Left ventricle myocardium inferior (tissue), 1 donor: ENCODE measurements at regions not wholly inside any gene's neighbourhood (a gene's known extent, or its start where the extent isn't known, plus 50 kb on each side); places are given as distances from the start of the nearest gene placed in this dataset.

Source experiments
- DNase-seq: peaks from one replicate; pipeline ENCODE4 v3.0.0-alpha.2; 2020
- H3K27ac ChIP-seq: fragments of 200-600 bp; replicated peaks from 2 replicates; pipeline ENCODE4 v1.8.0; 2021
- H3K27me3 ChIP-seq: fragments of 200-600 bp; 2 replicates; pipeline ENCODE4 v1.8.0; 2021; ENCODE audit warnings: low read depth
- H3K36me3 ChIP-seq: fragments of 200-600 bp; 2 replicates; pipeline ENCODE4 v1.8.0; 2021
- H3K4me1 ChIP-seq: fragments of 200-600 bp; 2 replicates; pipeline ENCODE4 v1.8.0; 2021
- H3K4me3 ChIP-seq: fragments of 200-600 bp; 2 replicates; pipeline ENCODE4 v1.8.0; 2021; ENCODE audit warnings: mild to moderate bottlenecking, moderate library complexity
- H3K9me3 ChIP-seq: fragments of 200-600 bp; replicated peaks from 2 replicates; pipeline ENCODE4 v1.8.0; 2021
- intact Hi-C: fragments of 100-400 bp; cut with micrococcal nuclease; formaldehyde crosslinking; loops from one replicate; pipeline ENCODE4 v1.11.0; 2022
- TF ChIP-seq, protein P1 (sequence below): fragments of 200-600 bp; IDR thresholded peaks from 2 replicates; pipeline ENCODE4 v1.8.0; 2021; ENCODE audit warnings: antibody characterized with exemption, mild to moderate bottlenecking, borderline replicate concordance
- donor health status: DM: no; HTN: yes; CAD: no; lungs with severe emphysema.

DNA sequence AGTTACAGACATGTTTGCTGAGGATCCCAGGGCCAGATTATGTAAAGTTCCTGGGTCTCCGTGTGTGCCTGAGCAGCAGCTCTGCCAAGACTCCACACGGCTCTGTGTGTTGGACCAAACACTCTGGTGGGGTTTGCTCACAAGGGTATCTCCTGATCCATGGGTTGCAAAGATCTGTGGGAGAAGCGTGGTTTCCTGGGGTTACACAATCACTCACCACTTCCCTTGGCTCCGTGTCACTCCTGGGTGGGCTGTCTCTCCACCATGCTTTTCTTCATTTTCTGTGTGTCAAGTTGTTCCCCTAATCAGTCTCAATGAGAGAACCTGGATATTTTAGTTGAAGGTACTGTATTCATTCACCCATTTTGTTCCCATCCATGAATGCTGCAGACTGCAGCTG, 1088.8 kb downstream of the FSCB start:
- no peak for DNase-seq
- Histone ChIP-seq H3K9me3 (peaks cover 23% of the 10 kb centered on the region), H3K27ac (no peak overlapping the region), H3K4me3 (no peak overlapping the region), H3K36me3 (no peaks in the 10 kb centered on the region), H3K27me3 (no peaks in the 10 kb centered on the region), H3K4me1 (no peaks in the 10 kb centered on the region)
- TF ChIP-seq, protein P1, sequence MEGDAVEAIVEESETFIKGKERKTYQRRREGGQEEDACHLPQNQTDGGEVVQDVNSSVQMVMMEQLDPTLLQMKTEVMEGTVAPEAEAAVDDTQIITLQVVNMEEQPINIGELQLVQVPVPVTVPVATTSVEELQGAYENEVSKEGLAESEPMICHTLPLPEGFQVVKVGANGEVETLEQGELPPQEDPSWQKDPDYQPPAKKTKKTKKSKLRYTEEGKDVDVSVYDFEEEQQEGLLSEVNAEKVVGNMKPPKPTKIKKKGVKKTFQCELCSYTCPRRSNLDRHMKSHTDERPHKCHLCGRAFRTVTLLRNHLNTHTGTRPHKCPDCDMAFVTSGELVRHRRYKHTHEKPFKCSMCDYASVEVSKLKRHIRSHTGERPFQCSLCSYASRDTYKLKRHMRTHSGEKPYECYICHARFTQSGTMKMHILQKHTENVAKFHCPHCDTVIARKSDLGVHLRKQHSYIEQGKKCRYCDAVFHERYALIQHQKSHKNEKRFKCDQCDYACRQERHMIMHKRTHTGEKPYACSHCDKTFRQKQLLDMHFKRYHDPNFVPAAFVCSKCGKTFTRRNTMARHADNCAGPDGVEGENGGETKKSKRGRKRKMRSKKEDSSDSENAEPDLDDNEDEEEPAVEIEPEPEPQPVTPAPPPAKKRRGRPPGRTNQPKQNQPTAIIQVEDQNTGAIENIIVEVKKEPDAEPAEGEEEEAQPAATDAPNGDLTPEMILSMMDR = no peak
- intact Hi-C loops = no loop called here

DNA sequence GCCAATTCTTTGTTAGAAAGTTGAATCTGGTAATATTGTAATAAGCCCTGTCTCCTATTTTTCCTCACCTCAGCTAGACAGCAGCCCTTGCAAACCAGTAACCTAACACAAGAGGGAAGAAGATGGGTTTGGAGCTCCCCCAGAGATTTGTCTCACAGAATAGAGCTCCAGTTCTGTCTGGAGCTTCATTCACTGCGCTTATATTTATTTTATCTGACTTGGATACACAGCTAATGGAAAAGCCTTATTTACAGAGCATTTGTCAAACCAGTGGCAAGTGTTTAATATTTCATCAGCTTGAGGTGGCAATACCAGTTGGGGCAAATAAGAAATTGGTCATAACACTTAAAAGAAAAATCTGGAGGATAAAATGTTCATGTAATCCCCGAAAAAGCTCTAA, 1094.0 kb downstream of the FSCB start:
- intact Hi-C loops = no loop called here
- H3K36me3 ChIP-seq = no peaks in the 10 kb centered on the region
- TF ChIP-seq, protein P1 = no peak
- DNase-seq = no peak
- no peaks in the 10 kb centered on the region for H3K9me3 ChIP-seq
- no peak overlapping the region for H3K4me3 ChIP-seq
- no peaks in the 10 kb centered on the region for H3K4me1 ChIP-seq
- no peaks in the 10 kb centered on the region for H3K27me3 ChIP-seq
- no peak overlapping the region for H3K27ac ChIP-seq

DNA sequence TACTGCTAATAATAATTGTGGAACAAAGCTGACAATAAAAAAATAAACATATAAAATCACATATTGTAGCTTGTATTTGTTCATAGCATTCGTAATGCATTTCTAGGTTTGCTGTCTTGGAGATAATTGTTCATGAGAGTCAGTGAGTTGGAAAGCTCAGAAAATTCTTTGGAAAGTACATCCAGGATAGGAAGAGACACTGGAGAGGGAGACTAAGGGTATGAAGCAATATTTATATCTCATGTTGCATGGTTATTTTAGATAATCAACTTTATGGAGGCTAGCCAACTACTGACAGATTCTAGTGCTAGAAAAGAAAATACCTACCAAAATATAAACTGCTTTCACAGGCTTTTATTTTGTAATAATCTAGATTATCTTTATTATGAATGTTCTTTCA, 1095.2 kb downstream of the FSCB start:
- Histone ChIP-seq H3K27ac (no peak overlapping the region), H3K4me1 (no peaks in the 10 kb centered on the region), H3K27me3 (no peaks in the 10 kb centered on the region), H3K9me3 (no peaks in the 10 kb centered on the region), H3K36me3 (no peaks in the 10 kb centered on the region), H3K4me3 (no peak overlapping the region)
- intact Hi-C loops = no loop called here
- TF ChIP-seq, protein P1 = no peak
- no peak for DNase-seq

DNA sequence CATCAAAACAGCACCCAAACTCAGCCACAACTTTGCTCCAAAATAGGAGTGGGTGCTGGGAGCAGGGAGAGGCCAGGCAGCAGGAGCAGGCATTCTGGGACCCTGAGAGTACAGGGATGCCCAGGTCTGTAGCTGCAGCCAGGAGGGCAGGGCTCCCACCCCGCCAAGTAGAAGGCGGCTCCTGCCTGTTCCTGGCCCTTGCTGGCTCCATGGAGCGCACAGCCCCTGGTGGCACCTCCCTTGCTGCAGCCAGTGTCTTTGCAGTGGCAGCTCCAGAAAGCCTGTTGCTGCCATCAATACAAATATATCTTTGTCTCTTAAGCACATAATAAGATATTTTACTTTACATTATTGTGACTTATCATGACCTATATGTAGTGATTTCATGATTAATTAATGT, 1096.5 kb downstream of the FSCB start:
- no peak overlapping the region for H3K27ac ChIP-seq
- no peaks in the 10 kb centered on the region for H3K27me3 ChIP-seq
- H3K36me3 ChIP-seq = no peaks in the 10 kb centered on the region
- no peak for DNase-seq
- intact Hi-C loops = no loop called here
- H3K9me3 ChIP-seq = no peaks in the 10 kb centered on the region
- H3K4me1 ChIP-seq = no peaks in the 10 kb centered on the region
- H3K4me3 ChIP-seq = no peak overlapping the region
- TF ChIP-seq, protein P1 = no peak

DNA sequence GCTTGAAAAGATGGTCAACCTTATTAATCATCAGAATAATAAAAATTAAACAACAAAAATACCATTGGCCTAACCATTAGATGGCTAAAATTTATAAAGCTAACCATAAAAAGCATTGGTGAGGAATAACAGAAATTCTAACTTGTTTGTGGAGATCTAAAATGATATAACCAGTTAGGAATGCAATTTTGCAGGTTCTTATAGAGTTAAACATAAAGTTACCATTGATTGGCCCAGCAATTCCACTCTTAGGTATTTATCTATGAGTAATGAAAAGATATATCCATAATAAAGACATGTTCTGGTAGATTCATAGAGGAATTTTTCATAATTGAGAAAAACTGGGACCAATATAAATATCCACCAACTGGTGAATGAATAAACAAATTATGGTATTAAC, 1098.6 kb downstream of the FSCB start:
- DNase-seq = no peak
- TF ChIP-seq, protein P1 = no peak
- no peak overlapping the region for H3K27ac ChIP-seq
- no peaks in the 10 kb centered on the region for H3K27me3 ChIP-seq
- H3K4me1 ChIP-seq = no peaks in the 10 kb centered on the region
- H3K36me3 ChIP-seq = no peaks in the 10 kb centered on the region
- intact Hi-C loops = no loop called here
- H3K9me3 ChIP-seq = peaks cover 3% of the 10 kb centered on the region
- no peak overlapping the region for H3K4me3 ChIP-seq

DNA sequence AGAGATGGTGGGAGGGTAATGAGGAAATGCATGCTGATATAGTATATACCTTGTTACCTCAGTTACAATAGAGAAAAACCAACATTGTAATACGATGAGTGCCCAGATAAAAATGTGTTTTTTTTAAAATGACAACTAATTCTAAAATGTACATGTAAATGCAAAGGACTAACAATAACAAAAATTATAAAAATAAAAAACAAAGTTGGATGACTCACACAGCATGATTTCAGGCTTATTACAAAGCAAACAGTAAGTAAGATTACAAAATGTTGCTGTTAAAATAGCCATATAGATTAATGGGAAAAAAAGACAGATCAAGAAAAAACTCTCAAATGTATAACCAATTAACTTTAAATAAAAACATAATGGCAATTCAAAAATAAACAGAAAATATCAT, 1099.4 kb downstream of the FSCB start:
- H3K9me3 ChIP-seq = peaks cover 3% of the 10 kb centered on the region
- no peaks in the 10 kb centered on the region for H3K36me3 ChIP-seq
- no peak for DNase-seq
- H3K4me3 ChIP-seq = no peak overlapping the region
- no peak overlapping the region for H3K27ac ChIP-seq
- intact Hi-C loops = no loop called here
- TF ChIP-seq, protein P1 = no peak
- H3K27me3 ChIP-seq = no peaks in the 10 kb centered on the region
- no peaks in the 10 kb centered on the region for H3K4me1 ChIP-seq
